Activated T-cell treated with anti-CD3 and anti-CD28 coated beads, Interleukin-2, amount 50 U/mL, for 4 hours (primary cell): ENCODE measurements at regions not wholly inside any gene's neighbourhood (a gene's known extent, or its start where the extent isn't known, plus 50 kb on each side); places are given as distances from the start of the nearest gene placed in this dataset.

Source experiments
- ATAC-seq, 2 donors: fragments of 200-7000 bp; cut with Tn5 transposase; one replicate each; pipeline ENCODE4 v1.10.0; 2021
- DNase-seq: peaks from one replicate; pipeline ENCODE4 v3.0.0-alpha.2; 2020
- H3K27me3 Mint-ChIP-seq: one replicate; pipeline ENCODE4 v1.8.0; 2021; ENCODE audit warnings: low read depth, mixed read lengths
- H3K36me3 Mint-ChIP-seq: one replicate; pipeline ENCODE4 v1.8.0; 2022; ENCODE audit warnings: mixed read lengths; ENCODE audit not compliant: insufficient read depth
- H3K4me1 Mint-ChIP-seq: one replicate; pipeline ENCODE4 v1.8.0; 2021; ENCODE audit warnings: low read depth, mixed read lengths
- H3K4me3 Mint-ChIP-seq: one replicate; pipeline ENCODE4 v1.8.0; 2021; ENCODE audit warnings: mild to moderate bottlenecking, moderate library complexity, mixed read lengths
- H3K9me3 Mint-ChIP-seq: one replicate; pipeline ENCODE4 v1.8.0; 2021; ENCODE audit warnings: mixed read lengths

DNA sequence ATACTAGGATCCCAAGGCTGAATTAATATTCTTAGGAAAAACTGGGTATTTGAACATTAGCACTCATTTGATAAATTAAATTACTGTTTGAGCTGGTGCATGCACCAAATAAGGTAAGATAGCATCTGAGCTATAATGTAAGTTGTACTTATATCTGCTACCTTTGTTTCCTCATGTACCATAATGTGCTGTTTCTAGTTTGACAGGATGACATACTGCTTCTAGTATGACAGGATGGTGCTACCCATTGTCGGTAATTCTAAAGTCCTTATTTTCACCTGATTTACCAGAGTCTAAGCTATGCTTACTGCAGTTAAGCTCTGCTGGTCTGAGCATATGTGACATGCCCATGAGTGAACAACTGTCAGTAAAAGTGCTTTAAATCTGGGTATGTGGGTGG is 1017.5 kb upstream of the IGFBP7 start:
- H3K4me3 Mint-ChIP-seq, result no peak overlapping the region
- H3K27me3 Mint-ChIP-seq, result no peaks in the 10 kb centered on the region
- H3K36me3 Mint-ChIP-seq, result no peaks in the 10 kb centered on the region
- H3K9me3 Mint-ChIP-seq, result peaks cover 2% of the 10 kb centered on the region
- no peaks in the 10 kb centered on the region for H3K4me1 Mint-ChIP-seq
- DNase-seq, result no peak
- ATAC-seq, result no peak

DNA sequence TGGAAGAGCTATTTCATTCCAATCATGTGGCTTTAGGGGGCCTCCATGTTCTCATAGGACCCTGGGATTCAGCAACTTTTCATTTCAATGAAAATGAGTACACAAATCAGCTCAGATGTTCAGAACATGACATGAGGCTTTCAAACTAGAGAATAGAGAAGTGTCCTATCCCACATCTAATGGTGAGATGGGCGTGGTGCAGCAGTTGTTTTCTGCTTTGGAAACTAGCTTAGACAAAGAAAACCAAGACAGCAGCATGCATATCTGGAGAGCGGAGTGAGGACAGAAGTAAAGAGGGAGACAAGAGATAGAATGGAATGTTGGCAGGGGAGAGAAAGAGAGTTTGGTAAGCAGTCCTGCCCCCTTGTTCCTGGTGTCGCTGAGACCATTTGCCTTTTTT is 1009.1 kb upstream of the IGFBP7 start:
- H3K4me1 Mint-ChIP-seq, result no peaks in the 10 kb centered on the region
- no peak for DNase-seq
- H3K4me3 Mint-ChIP-seq, result no peak overlapping the region
- no peaks in the 10 kb centered on the region for H3K27me3 Mint-ChIP-seq
- no peak for ATAC-seq
- no peaks in the 10 kb centered on the region for H3K36me3 Mint-ChIP-seq
- H3K9me3 Mint-ChIP-seq, result peaks cover 9% of the 10 kb centered on the region

DNA sequence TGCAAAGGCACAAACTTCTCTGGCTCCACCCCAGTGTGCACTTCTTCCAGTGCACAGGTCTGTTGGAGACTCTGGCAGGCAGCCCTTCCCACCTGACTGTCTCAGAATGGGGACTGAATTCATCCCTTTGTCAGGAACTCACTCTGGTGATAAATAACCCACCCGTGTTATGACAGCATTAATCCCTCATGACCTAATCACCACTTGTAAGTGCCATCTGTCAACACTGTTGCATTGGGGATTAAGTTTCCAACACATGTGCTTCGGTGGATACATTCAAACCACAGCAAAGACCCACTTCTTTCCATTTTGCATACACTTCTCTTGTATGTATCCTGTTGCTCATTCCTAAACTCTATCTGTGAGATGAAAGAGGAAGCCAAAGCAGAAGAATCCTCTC is 1002.9 kb upstream of the IGFBP7 start:
- Mint-ChIP-seq H3K4me3 (no peak overlapping the region), H3K9me3 (peaks cover 15% of the 10 kb centered on the region), H3K4me1 (no peaks in the 10 kb centered on the region), H3K27me3 (no peaks in the 10 kb centered on the region), H3K36me3 (no peaks in the 10 kb centered on the region)
- DNase-seq (no peak), ATAC-seq (no peak)

DNA sequence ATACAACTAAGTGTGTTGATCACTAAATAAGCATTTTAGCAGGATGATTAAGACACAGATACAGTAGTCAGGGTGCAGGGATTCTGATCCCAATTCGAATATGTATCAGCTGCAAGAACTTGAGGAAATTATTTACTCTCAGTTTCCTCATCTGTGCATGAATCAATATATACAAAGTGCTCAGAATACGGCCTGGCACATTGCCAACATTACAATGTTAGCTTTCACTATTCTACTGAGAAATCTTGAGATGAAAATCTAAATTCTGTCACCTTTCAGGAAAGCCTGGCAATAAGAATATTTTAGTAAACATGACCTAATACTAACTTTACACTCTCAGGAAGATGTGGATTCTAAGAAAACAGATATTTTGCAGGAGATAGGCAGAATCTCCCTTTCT is 1001.6 kb upstream of the IGFBP7 start:
- ATAC-seq (no peak), DNase-seq (no peak)
- peaks cover 15% of the 10 kb centered on the region for H3K9me3 Mint-ChIP-seq
- no peak overlapping the region for H3K4me3 Mint-ChIP-seq
- H3K27me3 Mint-ChIP-seq, result no peaks in the 10 kb centered on the region
- no peaks in the 10 kb centered on the region for H3K36me3 Mint-ChIP-seq
- H3K4me1 Mint-ChIP-seq, result no peaks in the 10 kb centered on the region

- H3K27me3 Mint-ChIP-seq, result no peaks in the 10 kb centered on the region
- no peak overlapping the region for H3K4me3 Mint-ChIP-seq
- no peaks in the 10 kb centered on the region for H3K9me3 Mint-ChIP-seq
- no peaks in the 10 kb centered on the region for H3K4me1 Mint-ChIP-seq
- DNase-seq (no peak), ATAC-seq (no peak)
- H3K36me3 Mint-ChIP-seq, result no peaks in the 10 kb centered on the region
These were observed 983.2 kb upstream of the IGFBP7 start for GRCh38 chr4:58093352-58093751.

DNA sequence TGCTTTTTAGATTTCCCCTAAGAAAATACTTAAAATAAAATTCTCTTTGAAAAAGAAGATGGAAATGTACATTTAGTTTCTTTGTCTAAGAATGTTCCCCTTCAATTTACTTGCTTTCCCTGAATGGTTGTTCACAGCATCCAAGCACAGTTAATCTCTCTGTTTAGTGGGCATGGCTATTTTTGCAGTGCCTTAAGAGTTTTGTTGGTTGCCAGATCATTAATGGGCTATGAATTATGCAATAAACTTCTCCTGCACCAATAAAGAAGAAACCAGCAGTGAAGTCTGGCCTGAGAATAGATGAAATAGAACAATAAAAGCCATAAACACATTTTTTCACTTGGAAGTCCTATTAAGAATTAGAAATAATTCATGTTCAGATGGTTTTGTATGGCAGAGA is 980.4 kb upstream of the IGFBP7 start:
- no peak for ATAC-seq
- no peaks in the 10 kb centered on the region for H3K36me3 Mint-ChIP-seq
- no peaks in the 10 kb centered on the region for H3K27me3 Mint-ChIP-seq

DNA sequence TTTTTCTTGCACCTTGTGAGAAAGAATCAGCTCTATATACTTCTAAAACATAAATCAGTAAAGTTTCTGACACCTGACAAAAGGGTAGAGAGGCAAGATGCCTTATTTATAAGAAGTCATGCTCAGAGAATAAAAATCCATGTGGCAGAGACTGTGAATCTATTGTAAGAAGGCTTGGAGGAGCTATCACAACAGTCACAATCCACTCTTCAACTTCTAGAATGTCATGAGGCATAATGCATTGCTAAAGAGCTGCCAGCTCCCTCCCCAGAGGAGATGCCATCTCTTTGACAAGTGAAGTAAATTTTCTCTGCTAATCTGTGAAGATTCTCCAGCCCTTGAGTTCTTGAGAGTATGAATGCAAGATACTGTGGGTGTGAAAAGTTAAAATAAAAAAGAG is 971.2 kb upstream of the IGFBP7 start:
- DNase-seq, result no peak
- H3K4me1 Mint-ChIP-seq, result no peaks in the 10 kb centered on the region
- H3K36me3 Mint-ChIP-seq, result no peaks in the 10 kb centered on the region
- no peaks in the 10 kb centered on the region for H3K27me3 Mint-ChIP-seq
- peaks cover 18% of the 10 kb centered on the region for H3K9me3 Mint-ChIP-seq
- no peak overlapping the region for H3K4me3 Mint-ChIP-seq
- no peak for ATAC-seq

More for the DNA sequence above, 980.4 kb upstream of the IGFBP7 start:
- Mint-ChIP-seq H3K4me3 (no peak overlapping the region), H3K9me3 (no peaks in the 10 kb centered on the region), H3K4me1 (no peaks in the 10 kb centered on the region)
- no peak for DNase-seq

DNA sequence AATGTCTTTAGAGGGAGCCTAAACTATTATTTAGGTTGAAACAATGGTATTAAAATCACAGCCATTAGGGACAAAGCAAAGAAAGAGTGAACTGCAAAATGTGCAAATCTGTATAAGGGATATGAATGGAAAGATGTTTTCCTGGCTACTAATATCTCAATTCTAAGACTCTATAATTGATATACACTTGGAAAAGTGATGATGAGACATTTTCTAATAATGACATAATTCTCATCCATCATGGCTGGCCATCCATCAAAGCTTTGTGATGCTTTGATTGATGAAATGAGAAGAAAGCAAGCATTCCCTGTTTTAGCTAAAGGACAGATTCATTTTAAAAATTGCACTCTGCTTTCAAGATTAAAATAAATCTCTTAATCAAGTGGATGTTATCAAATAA is 965.5 kb upstream of the IGFBP7 start:
- no peak for ATAC-seq

DNA sequence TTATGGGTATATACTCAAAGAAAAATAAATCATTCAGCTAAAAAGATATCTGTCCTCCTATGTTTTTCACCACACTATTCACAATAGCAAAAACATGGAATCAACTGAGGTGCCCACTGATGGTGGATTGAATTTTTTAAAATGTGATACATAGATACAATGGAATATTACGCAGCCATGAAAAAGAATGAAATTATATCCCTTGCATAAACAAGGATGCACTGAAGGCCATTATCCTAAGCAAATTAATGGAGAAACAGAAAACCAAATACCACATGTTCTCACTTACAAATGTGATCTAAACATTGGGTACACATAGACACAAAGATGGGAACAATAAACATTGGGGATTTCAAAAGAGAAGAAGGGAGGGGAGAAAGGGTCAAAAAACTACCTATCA is 964.2 kb upstream of the IGFBP7 start:
- ATAC-seq (no peak), DNase-seq (no peak)
- Mint-ChIP-seq H3K27me3 (no peaks in the 10 kb centered on the region), H3K4me1 (no peaks in the 10 kb centered on the region), H3K9me3 (peaks cover 15% of the 10 kb centered on the region), H3K4me3 (no peak overlapping the region), H3K36me3 (no peaks in the 10 kb centered on the region)

More for the DNA sequence above, 965.5 kb upstream of the IGFBP7 start:
- Mint-ChIP-seq H3K9me3 (peaks cover 16% of the 10 kb centered on the region), H3K4me3 (no peak overlapping the region), H3K27me3 (no peaks in the 10 kb centered on the region), H3K36me3 (no peaks in the 10 kb centered on the region), H3K4me1 (no peaks in the 10 kb centered on the region)
- DNase-seq, result no peak

GRCh38 chr4:58070726-58071125 is 960.5 kb upstream of the IGFBP7 start:
- Mint-ChIP-seq H3K27me3 (no peaks in the 10 kb centered on the region), H3K36me3 (no peaks in the 10 kb centered on the region), H3K4me1 (no peaks in the 10 kb centered on the region), H3K9me3 (peaks cover 13% of the 10 kb centered on the region), H3K4me3 (no peak overlapping the region)
- DNase-seq, result no peak
- no peak for ATAC-seq

- H3K4me1 Mint-ChIP-seq, result no peaks in the 10 kb centered on the region
- ATAC-seq (no peak), DNase-seq (no peak)
- H3K27me3 Mint-ChIP-seq, result no peaks in the 10 kb centered on the region
- H3K9me3 Mint-ChIP-seq, result peaks cover 10% of the 10 kb centered on the region
- no peak overlapping the region for H3K4me3 Mint-ChIP-seq
- no peaks in the 10 kb centered on the region for H3K36me3 Mint-ChIP-seq
These were observed 954.5 kb upstream of the IGFBP7 start for GRCh38 chr4:58064653-58065052.

- Mint-ChIP-seq H3K4me3 (no peak overlapping the region), H3K27me3 (no peaks in the 10 kb centered on the region), H3K36me3 (no peaks in the 10 kb centered on the region), H3K4me1 (no peaks in the 10 kb centered on the region), H3K9me3 (peaks cover 10% of the 10 kb centered on the region)
- ATAC-seq (no peak), DNase-seq (no peak)
These were observed 953.4 kb upstream of the IGFBP7 start for GRCh38 chr4:58063404-58064160.

DNA sequence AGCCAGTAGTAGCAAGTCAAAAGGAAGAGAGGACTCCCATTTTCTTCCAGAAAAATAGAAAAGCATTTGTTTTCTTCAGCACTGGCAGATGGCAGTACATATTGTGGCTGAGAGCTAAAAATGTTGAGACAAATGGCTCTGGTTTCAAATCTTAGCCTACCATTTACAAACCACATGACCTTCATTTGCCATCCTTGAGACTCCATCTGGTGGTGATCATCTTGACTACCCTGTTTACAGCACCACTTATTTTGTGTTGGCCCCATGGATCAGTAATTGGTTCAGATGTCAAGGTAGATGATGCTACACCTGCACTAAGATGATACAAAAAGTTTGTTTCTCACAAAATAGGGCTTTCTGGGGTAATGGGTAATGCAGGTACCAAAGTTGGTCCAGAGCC is 951.8 kb upstream of the IGFBP7 start:
- Mint-ChIP-seq H3K36me3 (no peaks in the 10 kb centered on the region), H3K27me3 (no peaks in the 10 kb centered on the region), H3K9me3 (peaks cover 10% of the 10 kb centered on the region), H3K4me3 (no peak overlapping the region), H3K4me1 (no peaks in the 10 kb centered on the region)
- no peak for ATAC-seq
- no peak for DNase-seq

- H3K27me3 Mint-ChIP-seq, result no peaks in the 10 kb centered on the region
- H3K4me3 Mint-ChIP-seq, result no peak overlapping the region
- H3K36me3 Mint-ChIP-seq, result no peaks in the 10 kb centered on the region
- ATAC-seq, result no peak
- H3K4me1 Mint-ChIP-seq, result no peaks in the 10 kb centered on the region
- peaks cover 4% of the 10 kb centered on the region for H3K9me3 Mint-ChIP-seq
- DNase-seq, result no peak
These were observed 940.3 kb upstream of the IGFBP7 start for GRCh38 chr4:58050439-58050838.

- H3K4me1 Mint-ChIP-seq, result no peaks in the 10 kb centered on the region
- no peaks in the 10 kb centered on the region for H3K27me3 Mint-ChIP-seq
- H3K4me3 Mint-ChIP-seq, result no peak overlapping the region
- ATAC-seq (no peak), DNase-seq (no peak)
- H3K9me3 Mint-ChIP-seq, result peaks cover 12% of the 10 kb centered on the region
- no peaks in the 10 kb centered on the region for H3K36me3 Mint-ChIP-seq
These were observed 938.3 kb upstream of the IGFBP7 start for GRCh38 chr4:58048491-58048890.

DNA sequence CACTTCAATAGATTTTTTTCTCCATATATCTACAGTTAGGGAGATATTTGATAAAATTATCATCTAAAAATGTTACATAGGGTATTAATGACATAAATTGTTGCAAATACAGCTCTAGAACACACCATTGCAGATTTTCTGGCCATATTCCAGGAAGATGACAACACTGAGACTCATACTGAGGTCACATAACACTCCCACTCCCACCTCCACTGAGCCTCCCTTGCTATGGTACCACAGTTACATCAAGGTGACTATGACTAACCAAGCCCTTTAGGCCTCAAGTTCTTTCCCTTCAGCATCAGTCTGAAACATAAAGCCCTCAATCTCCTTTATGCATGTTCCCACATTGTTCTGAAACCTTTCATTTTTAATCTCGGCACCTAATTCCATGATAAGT is 932.0 kb upstream of the IGFBP7 start:
- Mint-ChIP-seq H3K27me3 (no peaks in the 10 kb centered on the region), H3K9me3 (peaks cover 22% of the 10 kb centered on the region), H3K36me3 (no peaks in the 10 kb centered on the region), H3K4me3 (no peak overlapping the region), H3K4me1 (no peaks in the 10 kb centered on the region)
- DNase-seq (no peak), ATAC-seq (no peak)
